Parathyroid adenoma (tissue), 2 donors: ENCODE measurements at regions not wholly inside any gene's neighbourhood (a gene's known extent, or its start where the extent isn't known, plus 50 kb on each side); places are given as distances from the start of the nearest gene placed in this dataset.

ENCODE experiments used
- H2AFZ ChIP-seq: fragments of 300-600 bp; sonication (generic); one replicate; pipeline ENCODE4 v1.7.0; 2017; ENCODE audit warnings: antibody characterized with exemption, mild to moderate bottlenecking
- H3K27ac ChIP-seq: fragments of 300-600 bp; sonication (generic); one replicate; pipeline ENCODE4 v1.7.0; 2017
- H3K27me3 ChIP-seq: fragments of 300-600 bp; sonication (generic); one replicate; pipeline ENCODE4 v1.7.0; 2017; ENCODE audit warnings: low read length; ENCODE audit not compliant: control insufficient read depth, insufficient read depth
- H3K36me3 ChIP-seq: fragments of 300-600 bp; sonication (generic); one replicate; pipeline ENCODE4 v1.7.0; 2017; ENCODE audit warnings: low read length; ENCODE audit not compliant: control insufficient read depth, insufficient read depth
- H3K4me1 ChIP-seq: fragments of 300-600 bp; sonication (generic); one replicate; pipeline ENCODE4 v1.7.0; 2017; ENCODE audit warnings: control low read depth
- H3K4me2 ChIP-seq: fragments of 300-600 bp; sonication (generic); one replicate; pipeline ENCODE4 v1.7.0; 2017; ENCODE audit warnings: low read length
- H3K4me3 ChIP-seq: fragments of 300-600 bp; sonication (generic); one replicate; pipeline ENCODE4 v1.7.0; 2017; ENCODE audit warnings: low read depth, low read length
- H3K79me2 ChIP-seq: fragments of 300-600 bp; sonication (generic); one replicate; pipeline ENCODE4 v1.7.0; 2017; ENCODE audit warnings: control low read depth
- H3K9ac ChIP-seq: fragments of 300-600 bp; sonication (generic); one replicate; pipeline ENCODE4 v1.7.0; 2017; ENCODE audit warnings: mild to moderate bottlenecking
- H3K9me3 ChIP-seq: fragments of 300-600 bp; sonication (generic); one replicate; pipeline ENCODE4 v1.7.0; 2017; ENCODE audit warnings: low read length; ENCODE audit not compliant: control insufficient read depth
- TF ChIP-seq, protein P1 (sequence below): fragments of 300-600 bp; sonication (generic); IDR thresholded peaks from one replicate; pipeline ENCODE4 v1.7.0; 2017; ENCODE audit warnings: antibody characterized with exemption, mild to moderate bottlenecking
- donor health status: primary hyperparathyroidism.

DNA sequence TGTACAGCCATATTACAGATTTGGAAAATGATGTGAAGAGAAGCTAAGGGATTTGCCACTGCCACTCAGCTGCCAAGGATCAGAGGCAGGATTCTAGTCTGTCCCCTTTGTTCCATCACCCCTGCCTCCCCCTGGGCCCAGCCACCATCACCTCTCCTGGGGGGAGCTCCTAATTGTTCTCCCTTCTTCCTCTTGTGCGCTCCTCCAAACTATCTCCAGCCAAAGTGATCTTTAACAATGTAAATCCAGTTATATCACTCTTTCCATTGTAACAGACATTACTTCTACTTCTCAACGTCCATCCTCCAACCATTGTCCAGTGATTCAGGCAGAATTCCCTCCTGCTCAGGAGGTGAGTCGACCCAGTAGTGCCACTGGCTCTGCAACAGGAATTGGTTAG is 164.1 kb downstream of the PLPP3 start:
- Histone ChIP-seq H3K4me3 (no peak overlapping the region), H3K9me3 (no peaks in the 10 kb centered on the region), H3K27ac (no peak overlapping the region), H3K9ac (no peak overlapping the region), H3K36me3 (no peaks in the 10 kb centered on the region), H3K4me1 (peaks cover 4% of the 10 kb centered on the region), H3K79me2 (no peaks in the 10 kb centered on the region), H2AFZ (no peak overlapping the region), H3K27me3 (no peaks in the 10 kb centered on the region), H3K4me2 (no peak overlapping the region)
- TF ChIP-seq, protein P1, sequence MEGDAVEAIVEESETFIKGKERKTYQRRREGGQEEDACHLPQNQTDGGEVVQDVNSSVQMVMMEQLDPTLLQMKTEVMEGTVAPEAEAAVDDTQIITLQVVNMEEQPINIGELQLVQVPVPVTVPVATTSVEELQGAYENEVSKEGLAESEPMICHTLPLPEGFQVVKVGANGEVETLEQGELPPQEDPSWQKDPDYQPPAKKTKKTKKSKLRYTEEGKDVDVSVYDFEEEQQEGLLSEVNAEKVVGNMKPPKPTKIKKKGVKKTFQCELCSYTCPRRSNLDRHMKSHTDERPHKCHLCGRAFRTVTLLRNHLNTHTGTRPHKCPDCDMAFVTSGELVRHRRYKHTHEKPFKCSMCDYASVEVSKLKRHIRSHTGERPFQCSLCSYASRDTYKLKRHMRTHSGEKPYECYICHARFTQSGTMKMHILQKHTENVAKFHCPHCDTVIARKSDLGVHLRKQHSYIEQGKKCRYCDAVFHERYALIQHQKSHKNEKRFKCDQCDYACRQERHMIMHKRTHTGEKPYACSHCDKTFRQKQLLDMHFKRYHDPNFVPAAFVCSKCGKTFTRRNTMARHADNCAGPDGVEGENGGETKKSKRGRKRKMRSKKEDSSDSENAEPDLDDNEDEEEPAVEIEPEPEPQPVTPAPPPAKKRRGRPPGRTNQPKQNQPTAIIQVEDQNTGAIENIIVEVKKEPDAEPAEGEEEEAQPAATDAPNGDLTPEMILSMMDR = no peak

DNA sequence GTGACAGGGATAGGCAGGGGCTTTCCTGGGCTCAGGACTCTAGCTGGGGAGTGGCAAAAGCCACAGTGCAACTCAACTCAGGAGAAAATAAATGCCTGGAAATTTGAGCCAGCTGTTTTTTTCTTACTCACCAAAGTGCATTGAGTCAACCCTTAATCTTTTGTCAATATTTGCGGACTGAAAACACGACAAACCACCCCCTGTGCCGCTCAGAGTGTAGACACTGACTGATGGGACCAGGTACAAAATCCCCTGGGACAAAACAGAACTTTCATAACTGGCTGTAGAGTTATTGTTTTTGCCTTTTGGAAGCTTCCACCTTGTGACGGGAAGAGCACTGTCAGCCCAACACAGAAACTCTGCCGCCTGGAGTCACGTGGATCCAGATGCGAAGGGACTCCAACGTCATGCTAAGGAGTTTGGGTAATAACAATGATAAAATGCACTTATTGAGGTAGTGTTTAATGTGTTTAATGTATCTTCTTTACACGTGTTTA is 164.6 kb downstream of the PLPP3 start:
- Histone ChIP-seq H3K79me2 (no peaks in the 10 kb centered on the region), H3K9ac (no peak overlapping the region), H3K4me3 (no peak overlapping the region), H3K27me3 (no peaks in the 10 kb centered on the region), H3K9me3 (no peaks in the 10 kb centered on the region), H3K36me3 (no peaks in the 10 kb centered on the region), H3K4me1 (peaks cover 4% of the 10 kb centered on the region), H3K27ac (no peak overlapping the region), H3K4me2 (no peak overlapping the region), H2AFZ (peak overlapping the region; percentile 50)
- TF ChIP-seq, protein P1 = no peak

DNA sequence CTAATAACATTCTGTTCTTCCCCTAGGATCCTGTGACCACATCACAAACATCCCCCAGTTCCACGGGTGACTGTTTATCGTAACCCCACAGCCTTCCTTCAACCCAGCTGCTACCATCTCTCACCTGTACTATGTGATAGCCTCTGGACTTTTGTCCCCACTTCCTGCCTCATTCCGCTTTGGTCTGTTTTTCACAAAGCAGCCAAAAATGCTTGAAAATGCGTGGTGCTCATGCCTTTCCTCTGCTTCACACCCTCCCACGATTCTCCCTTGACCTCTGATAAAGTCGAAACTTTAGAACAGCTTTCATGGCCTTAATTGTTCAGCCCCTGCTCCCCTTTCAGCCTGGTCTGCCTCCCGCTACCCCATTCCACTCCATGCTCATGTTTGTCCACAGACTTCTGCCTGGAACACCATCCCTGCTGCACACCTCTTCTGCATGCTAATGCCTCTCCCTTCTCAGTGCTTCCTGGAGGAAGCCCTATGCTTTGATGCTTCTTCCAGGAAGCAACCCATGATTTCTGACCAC is 165.6 kb downstream of the PLPP3 start:
- no peak overlapping the region for H3K27ac ChIP-seq
- no peak overlapping the region for H3K9ac ChIP-seq
- TF ChIP-seq, protein P1 = no peak
- H3K4me2 ChIP-seq = no peak overlapping the region
- H3K4me1 ChIP-seq = peaks cover 4% of the 10 kb centered on the region
- no peaks in the 10 kb centered on the region for H3K27me3 ChIP-seq
- H3K36me3 ChIP-seq = no peaks in the 10 kb centered on the region
- no peaks in the 10 kb centered on the region for H3K9me3 ChIP-seq
- H2AFZ ChIP-seq = no peak overlapping the region
- H3K79me2 ChIP-seq = no peaks in the 10 kb centered on the region
- H3K4me3 ChIP-seq = no peak overlapping the region

DNA sequence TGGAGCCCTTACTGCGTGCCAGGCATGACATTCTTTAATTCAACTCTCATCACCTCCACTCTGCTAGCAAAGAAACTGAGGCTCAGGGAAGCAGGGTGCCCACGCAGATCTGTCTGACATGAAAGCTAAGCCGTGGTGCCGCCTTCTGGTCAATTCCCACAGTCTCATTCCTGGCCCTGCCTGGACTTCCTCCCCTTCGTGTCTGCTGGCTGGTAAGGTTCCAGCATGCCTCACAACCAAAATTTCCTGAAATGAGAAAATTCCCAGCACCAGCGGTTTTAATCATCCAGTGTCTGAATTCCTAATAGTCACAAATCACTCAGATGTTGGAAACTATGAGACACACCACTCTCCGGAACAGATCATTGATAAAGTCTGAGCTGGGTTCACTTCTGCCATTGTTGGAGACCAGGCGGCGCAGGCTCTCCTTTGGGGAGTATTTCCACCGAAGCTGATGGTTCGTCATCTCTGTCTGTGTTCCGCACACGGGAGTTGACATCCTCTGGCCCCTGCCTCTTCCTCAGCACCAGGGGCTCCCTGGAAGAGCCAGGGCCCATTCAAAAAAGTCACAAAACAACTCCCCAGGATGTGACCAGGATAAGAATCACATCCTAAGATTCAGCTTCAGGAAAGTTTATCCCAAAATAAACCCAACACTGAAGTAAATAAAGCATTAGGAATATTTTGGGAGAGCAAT is 167.7 kb downstream of the PLPP3 start:
- Histone ChIP-seq H3K9ac (no peak overlapping the region), H3K9me3 (no peaks in the 10 kb centered on the region), H3K36me3 (no peaks in the 10 kb centered on the region), H3K4me1 (peaks cover 4% of the 10 kb centered on the region), H2AFZ (peak overlapping the region; percentile 38), H3K27me3 (no peaks in the 10 kb centered on the region), H3K27ac (peak overlapping the region; percentile 72), H3K79me2 (no peaks in the 10 kb centered on the region), H3K4me3 (no peak overlapping the region), H3K4me2 (no peak overlapping the region)
- TF ChIP-seq, protein P1 = no peak

DNA sequence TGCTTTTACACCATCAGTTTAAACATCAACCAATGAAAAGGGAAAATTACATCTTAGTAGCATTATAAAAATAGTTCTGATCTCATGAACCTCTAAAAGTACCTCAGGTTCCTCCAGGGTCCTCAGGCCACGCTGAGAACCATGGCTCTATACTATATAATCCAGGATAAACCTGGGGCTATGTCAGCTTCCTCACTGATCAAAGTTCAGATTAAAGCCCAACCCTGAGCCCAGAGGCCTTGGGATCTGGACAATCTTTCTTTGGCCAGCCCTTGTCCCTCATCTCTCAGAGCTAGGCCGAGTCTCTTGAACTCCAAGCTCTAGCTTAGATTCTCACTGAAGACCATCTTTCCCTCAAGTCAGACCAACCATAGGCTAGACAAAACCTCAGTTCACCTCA is 168.3 kb downstream of the PLPP3 start:
- Histone ChIP-seq H3K27me3 (no peaks in the 10 kb centered on the region), H3K9ac (no peak overlapping the region), H3K79me2 (no peaks in the 10 kb centered on the region), H2AFZ (peak overlapping the region; percentile 38), H3K4me2 (no peak overlapping the region), H3K36me3 (no peaks in the 10 kb centered on the region), H3K27ac (peak overlapping the region; percentile 72), H3K4me3 (no peak overlapping the region), H3K9me3 (no peaks in the 10 kb centered on the region), H3K4me1 (no peaks in the 10 kb centered on the region)
- TF ChIP-seq, protein P1 = no peak
